Mammary epithelial cell (primary cell): ENCODE measurements at regions not wholly inside any gene's neighbourhood (a gene's known extent, or its start where the extent isn't known, plus 50 kb on each side); places are given as distances from the start of the nearest gene placed in this dataset.

Experiments
- EZH2 ChIP-seq: IDR thresholded peaks from 2 replicates; pipeline ENCODE4 v1.6.1; 2012; ENCODE audit warnings: low read length, inconsistent platforms, borderline replicate concordance
- TF ChIP-seq, protein P1 (sequence below), 2 donors: IDR thresholded peaks in 1 of 2; conservative IDR thresholded peaks in 1 of 2; 2 replicates each; pipeline ENCODE4 v1.5.1; 2011 to 2012; ENCODE audit warnings: inconsistent platforms in 2 of 2, low read length in 2 of 2, mild to moderate bottlenecking in 2 of 2, control low read depth in 1 of 2, low read depth in 1 of 2; ENCODE audit not compliant: insufficient read depth in 1 of 2; ENCODE audit errors: extremely low read depth in 1 of 2

DNA sequence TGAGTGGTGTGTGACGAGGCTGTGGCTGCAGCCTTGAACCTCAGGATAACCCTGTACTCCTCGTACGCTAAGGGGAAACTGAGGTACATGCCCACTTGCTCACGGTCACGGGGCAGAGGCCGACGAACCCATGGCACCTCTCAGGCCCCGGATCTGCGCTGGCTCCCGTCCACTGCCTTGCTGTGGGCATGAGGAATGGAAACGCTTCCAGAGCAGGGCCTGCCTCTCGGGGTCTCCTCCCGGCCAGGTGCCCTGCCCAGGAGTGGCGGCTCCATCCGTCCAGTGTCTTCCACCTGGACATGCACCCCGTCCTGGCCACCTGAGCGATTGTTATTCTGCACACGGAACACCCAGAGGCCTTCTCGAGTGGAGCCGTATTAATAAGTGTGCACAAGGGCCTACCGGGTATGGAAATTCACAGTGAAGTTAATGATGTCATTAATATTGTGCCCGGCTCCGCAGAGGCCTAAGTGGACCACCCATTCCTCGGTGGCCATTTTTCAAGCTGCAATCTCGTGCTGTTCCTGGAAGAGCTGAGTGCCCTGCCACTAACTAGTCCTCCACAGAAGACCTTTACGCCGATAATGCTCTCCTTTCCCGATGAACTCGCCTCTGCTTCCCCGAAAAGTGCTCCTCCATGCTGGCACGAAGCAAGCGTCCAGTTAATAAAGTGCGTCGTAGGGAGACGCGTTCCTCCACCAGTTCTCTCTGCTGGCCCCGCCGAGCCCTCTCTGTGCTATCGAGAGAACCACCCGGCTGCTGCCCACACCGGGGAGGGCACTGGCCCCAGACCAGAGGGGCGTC, 927.9 kb downstream of the BRD1 start:
- TF ChIP-seq, protein P1, sequence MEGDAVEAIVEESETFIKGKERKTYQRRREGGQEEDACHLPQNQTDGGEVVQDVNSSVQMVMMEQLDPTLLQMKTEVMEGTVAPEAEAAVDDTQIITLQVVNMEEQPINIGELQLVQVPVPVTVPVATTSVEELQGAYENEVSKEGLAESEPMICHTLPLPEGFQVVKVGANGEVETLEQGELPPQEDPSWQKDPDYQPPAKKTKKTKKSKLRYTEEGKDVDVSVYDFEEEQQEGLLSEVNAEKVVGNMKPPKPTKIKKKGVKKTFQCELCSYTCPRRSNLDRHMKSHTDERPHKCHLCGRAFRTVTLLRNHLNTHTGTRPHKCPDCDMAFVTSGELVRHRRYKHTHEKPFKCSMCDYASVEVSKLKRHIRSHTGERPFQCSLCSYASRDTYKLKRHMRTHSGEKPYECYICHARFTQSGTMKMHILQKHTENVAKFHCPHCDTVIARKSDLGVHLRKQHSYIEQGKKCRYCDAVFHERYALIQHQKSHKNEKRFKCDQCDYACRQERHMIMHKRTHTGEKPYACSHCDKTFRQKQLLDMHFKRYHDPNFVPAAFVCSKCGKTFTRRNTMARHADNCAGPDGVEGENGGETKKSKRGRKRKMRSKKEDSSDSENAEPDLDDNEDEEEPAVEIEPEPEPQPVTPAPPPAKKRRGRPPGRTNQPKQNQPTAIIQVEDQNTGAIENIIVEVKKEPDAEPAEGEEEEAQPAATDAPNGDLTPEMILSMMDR (conservative IDR thresholded peaks at IDR 0.05 in 1 of 2, IDR thresholded peaks at IDR 0.05 in 1 of 2; ENCODE audit: extremely low read depth in 1 of 2, insufficient read depth in 1 of 2, low read depth in 1 of 2, low read length in 2 of 2): no peak
- TF ChIP-seq EZH2: no peak
